ENCODE measurements at regions not wholly inside any gene's neighbourhood (a gene's known extent, or its start where the extent isn't known, plus 50 kb on each side); places are given as distances from the start of the nearest gene placed in this dataset.

GRCh38 chr2:59986511-59986910 lies 566.9 kb downstream of the BCL11A start:
- DNase-seq (ENCODE audit: insufficient read length, low spot score) (no peak), FAIRE-seq (no peak)
- TF ChIP-seq, protein P1, sequence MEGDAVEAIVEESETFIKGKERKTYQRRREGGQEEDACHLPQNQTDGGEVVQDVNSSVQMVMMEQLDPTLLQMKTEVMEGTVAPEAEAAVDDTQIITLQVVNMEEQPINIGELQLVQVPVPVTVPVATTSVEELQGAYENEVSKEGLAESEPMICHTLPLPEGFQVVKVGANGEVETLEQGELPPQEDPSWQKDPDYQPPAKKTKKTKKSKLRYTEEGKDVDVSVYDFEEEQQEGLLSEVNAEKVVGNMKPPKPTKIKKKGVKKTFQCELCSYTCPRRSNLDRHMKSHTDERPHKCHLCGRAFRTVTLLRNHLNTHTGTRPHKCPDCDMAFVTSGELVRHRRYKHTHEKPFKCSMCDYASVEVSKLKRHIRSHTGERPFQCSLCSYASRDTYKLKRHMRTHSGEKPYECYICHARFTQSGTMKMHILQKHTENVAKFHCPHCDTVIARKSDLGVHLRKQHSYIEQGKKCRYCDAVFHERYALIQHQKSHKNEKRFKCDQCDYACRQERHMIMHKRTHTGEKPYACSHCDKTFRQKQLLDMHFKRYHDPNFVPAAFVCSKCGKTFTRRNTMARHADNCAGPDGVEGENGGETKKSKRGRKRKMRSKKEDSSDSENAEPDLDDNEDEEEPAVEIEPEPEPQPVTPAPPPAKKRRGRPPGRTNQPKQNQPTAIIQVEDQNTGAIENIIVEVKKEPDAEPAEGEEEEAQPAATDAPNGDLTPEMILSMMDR (IDR thresholded peaks at IDR 0.05; ENCODE audit: insufficient read depth, missing control alignments) = no peak

- FAIRE-seq (no peak), DNase-seq (ENCODE audit: insufficient read length, low spot score) (no peak)
- TF ChIP-seq, protein P1 (IDR thresholded peaks at IDR 0.05; ENCODE audit: insufficient read depth, missing control alignments) = no peak
These were observed 567.5 kb downstream of the BCL11A start for GRCh38 chr2:59985923-59986322.

DNA sequence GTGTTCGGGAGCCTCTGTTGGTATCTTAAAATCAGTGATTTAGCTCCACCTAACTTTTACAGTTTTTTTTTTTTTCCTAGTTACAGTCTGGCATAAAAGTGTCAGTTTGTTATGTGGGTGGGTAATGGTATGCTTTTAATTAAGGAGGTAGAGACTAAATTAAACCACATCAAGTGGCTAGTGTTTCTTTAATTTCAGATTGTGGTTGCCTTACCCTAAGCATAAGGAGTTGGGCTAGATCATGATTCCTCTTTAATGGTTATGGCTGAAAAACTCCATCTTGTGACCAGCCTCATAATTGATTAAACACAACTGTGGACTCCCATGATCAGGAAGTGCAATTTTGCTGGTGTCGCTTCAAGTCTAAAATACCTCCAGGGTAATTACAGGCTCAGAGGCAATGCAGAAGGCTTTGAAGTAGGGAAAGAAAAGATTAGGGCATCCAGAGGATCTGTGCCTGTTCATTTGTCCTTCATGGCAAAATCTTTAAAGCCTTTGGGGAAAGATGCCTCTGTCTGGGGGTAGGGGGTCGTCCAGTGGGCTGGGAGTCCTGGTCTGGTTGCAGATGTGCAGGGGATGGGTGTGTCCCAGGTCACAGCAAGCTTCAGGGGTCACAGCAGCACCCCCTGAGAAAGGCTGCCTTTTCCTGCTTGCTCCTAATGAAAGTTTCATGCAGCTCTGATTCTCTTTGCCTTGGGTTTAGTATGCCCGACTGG lies 579.2 kb downstream of the BCL11A start:
- TF ChIP-seq, protein P1 (IDR thresholded peaks at IDR 0.05; ENCODE audit: insufficient read depth, missing control alignments) = no peak
- FAIRE-seq (no peak), DNase-seq (ENCODE audit: insufficient read length, low spot score) (no peak)

DNA sequence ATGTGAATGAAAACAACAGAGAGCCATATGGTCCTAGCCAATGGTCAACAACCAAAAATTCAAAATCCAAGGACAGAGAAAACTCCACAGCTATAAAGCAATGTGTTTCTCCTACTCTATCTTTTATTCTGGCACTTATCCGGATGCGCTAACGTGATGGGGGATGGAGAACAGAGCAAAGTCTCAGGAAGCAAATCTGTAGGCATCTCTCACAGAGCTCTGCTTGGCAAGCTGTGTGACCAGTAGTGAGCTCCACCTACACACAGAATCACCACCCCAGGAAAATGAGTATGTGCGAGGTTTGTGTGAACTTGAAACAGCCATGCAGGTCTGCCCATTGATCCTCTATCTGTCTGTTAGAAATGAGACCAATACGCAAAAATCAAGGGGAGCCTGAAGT lies 584.3 kb downstream of the BCL11A start:
- DNase-seq (ENCODE audit: insufficient read length, low spot score) = no peak
- TF ChIP-seq, protein P1 (IDR thresholded peaks at IDR 0.05; ENCODE audit: insufficient read depth, missing control alignments) = no peak
- FAIRE-seq = no peak

GRCh38 chr2:59968441-59968840 lies 585.0 kb downstream of the BCL11A start:
- DNase-seq (ENCODE audit: insufficient read length, low spot score) (no peak), FAIRE-seq (no peak)
- TF ChIP-seq, protein P1 (IDR thresholded peaks at IDR 0.05; ENCODE audit: insufficient read depth, missing control alignments) = no peak

DNA sequence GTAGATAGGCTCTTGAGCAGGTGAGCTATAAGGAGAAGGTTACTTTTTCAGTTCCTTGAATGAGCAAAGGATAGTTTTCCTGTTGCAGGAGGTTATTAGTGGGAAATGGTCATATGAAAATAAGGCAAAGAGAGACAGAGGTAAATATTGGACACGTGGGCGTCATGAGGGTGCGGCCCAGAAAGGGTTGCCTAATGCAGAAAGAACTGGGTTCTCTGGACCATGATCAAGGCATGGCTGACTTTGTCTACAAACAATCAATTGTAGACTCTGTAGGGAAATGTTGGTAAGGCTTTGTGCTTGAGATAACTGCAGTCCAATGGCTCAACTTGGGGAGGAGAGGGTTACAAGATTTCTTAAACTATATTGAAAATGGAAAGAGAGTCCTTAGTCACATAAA lies 585.8 kb downstream of the BCL11A start:
- FAIRE-seq = no peak
- DNase-seq (ENCODE audit: insufficient read length, low spot score) = no peak
- TF ChIP-seq, protein P1 (IDR thresholded peaks at IDR 0.05; ENCODE audit: insufficient read depth, missing control alignments) = no peak

DNA sequence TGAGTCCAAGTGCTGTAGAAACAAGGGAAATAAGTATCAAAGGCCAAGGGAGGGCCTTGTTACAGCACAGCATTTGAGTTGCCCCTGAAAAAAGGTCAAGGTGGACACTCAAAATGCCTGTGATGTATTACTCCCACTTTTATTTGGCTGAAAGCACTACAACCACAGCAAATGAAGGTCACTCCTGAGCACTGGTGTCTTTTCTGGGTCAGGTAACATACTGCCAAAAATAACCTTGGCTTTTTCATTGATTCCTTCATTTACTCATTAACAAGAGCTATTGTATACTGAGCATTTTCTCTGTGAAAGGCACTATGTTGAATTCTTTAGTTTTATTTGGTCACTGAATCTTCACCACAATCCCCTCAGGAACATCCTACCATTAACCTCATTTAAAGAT lies 590.3 kb downstream of the BCL11A start:
- FAIRE-seq (no peak), DNase-seq (ENCODE audit: insufficient read length, low spot score) (no peak)
- TF ChIP-seq, protein P1 (IDR thresholded peaks at IDR 0.05; ENCODE audit: insufficient read depth, missing control alignments) = no peak
